Suprapubic skin (tissue), 3 donors: ENCODE measurements at regions not wholly inside any gene's neighbourhood (a gene's known extent, or its start where the extent isn't known, plus 50 kb on each side); places are given as distances from the start of the nearest gene placed in this dataset.

Source experiments
- EP300 ChIP-seq: sonication (generic); formaldehyde crosslinking; IDR thresholded peaks from one replicate; pipeline ENCODE4 v1.6.1; 2017; ENCODE audit warnings: antibody characterized with exemption
- TF ChIP-seq, protein P1 (sequence below), 2 donors: fragments of 200-600 bp in 1 of 2; fragments of 450-650 bp in 1 of 2; sonication (generic) in 1 of 2; IDR thresholded peaks; one replicate each; pipeline ENCODE4 v1.5.1; 2016 to 2019; ENCODE audit warnings: antibody characterized with exemption in 2 of 2, mild to moderate bottlenecking in 1 of 2, moderate library complexity in 1 of 2

DNA sequence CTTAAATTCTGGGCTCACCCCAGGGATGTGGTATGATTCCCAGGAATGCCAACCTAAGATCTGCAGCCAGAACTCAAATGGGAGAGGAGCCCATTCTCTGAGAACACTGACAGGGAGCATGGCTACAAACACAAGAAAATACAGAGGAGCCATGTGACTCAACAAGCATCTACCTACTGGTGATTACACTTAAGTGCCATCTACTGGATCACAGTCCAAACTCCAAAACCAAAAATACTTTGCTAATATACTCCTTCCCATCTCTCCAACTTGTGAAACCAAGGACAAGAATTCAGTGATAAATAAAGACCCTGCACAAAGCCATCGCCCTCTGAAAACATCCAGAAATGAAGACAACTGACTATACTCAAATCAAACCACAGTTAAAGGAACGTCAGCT, 116.9 kb downstream of the NR4A2 start:
- TF ChIP-seq, protein P1, sequence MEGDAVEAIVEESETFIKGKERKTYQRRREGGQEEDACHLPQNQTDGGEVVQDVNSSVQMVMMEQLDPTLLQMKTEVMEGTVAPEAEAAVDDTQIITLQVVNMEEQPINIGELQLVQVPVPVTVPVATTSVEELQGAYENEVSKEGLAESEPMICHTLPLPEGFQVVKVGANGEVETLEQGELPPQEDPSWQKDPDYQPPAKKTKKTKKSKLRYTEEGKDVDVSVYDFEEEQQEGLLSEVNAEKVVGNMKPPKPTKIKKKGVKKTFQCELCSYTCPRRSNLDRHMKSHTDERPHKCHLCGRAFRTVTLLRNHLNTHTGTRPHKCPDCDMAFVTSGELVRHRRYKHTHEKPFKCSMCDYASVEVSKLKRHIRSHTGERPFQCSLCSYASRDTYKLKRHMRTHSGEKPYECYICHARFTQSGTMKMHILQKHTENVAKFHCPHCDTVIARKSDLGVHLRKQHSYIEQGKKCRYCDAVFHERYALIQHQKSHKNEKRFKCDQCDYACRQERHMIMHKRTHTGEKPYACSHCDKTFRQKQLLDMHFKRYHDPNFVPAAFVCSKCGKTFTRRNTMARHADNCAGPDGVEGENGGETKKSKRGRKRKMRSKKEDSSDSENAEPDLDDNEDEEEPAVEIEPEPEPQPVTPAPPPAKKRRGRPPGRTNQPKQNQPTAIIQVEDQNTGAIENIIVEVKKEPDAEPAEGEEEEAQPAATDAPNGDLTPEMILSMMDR (IDR thresholded peaks at IDR 0.05): no peak
- no peak for TF ChIP-seq EP300
